Endothelial cell of umbilical vein (primary cell): ENCODE measurements at regions not wholly inside any gene's neighbourhood (a gene's known extent, or its start where the extent isn't known, plus 50 kb on each side); places are given as distances from the start of the nearest gene placed in this dataset.

ENCODE experiments used
- BruUV-seq: library from RNA; stranded (reverse); fragments of 400-500 nt; replicated peaks from 2 replicates; lab custom pipeline; 2021; lab: Mats Ljungman, UMichigan
- CTCF ChIA-PET: fragments of 300-600, 350-600 bp; sonication (Branson Sonifier 250); formaldehyde crosslinking; loops from one replicate; lab custom pipeline; 2021; ENCODE audit warnings: antibody characterized with exemption, inconsistent platforms; lab: Charles Lee
- POLR2A ChIA-PET: fragments of 300-600, 350-600 bp; sonication (Branson Sonifier 250); formaldehyde crosslinking; loops from one replicate; lab custom pipeline; 2021; ENCODE audit warnings: antibody characterized with exemption, inconsistent platforms; lab: Charles Lee
- DNase-seq: peaks from one replicate; pipeline ENCODE4 v3.0.0-alpha.2; 2011; ENCODE audit warnings: low read depth, low spot score
- FAIRE-seq: peaks from 2 replicates; lab custom pipeline; 2011; peaks lifted over from hg19 to GRCh38; lab: Jason Lieb, UNC
- H2AFZ ChIP-seq: 2 replicates; pipeline ENCODE4 v1.6.0; 2012; ENCODE audit warnings: low read depth, low read length, control low read depth, inconsistent platforms
- H3K27ac ChIP-seq: 2 replicates; pipeline ENCODE4 v1.5.1; 2011; ENCODE audit warnings: low read depth, mild to moderate bottlenecking, control low read depth, low read length, moderate library complexity; ENCODE audit not compliant: insufficient read depth
- H3K27me3 ChIP-seq, 2 experiments: 2 replicates each; pipeline versions ENCODE4 v1.6.0 to v1.6.1; 2011; ENCODE audit warnings: low read length in 2 of 2, mixed read lengths in 1 of 2; ENCODE audit not compliant: control insufficient read depth in 2 of 2, insufficient read depth in 2 of 2
- H3K36me3 ChIP-seq, 2 experiments: 2 replicates in 1 of 2; 3 replicates in 1 of 2; pipeline ENCODE4 v1.5.1; 2011; ENCODE audit warnings: low read length in 2 of 2, mild to moderate bottlenecking in 1 of 2, moderate library complexity in 1 of 2; ENCODE audit not compliant: control insufficient read depth in 2 of 2, insufficient read depth in 2 of 2; ENCODE audit errors: extremely low read depth in 1 of 2
- H3K4me1 ChIP-seq: 3 replicates; pipeline ENCODE4 v1.5.1; 2011; ENCODE audit warnings: mild to moderate bottlenecking, low read length; ENCODE audit not compliant: control insufficient read depth, insufficient read depth; ENCODE audit errors: extremely low read depth
- H3K4me2 ChIP-seq: 2 replicates; pipeline ENCODE4 v1.6.1; 2011; ENCODE audit warnings: low read length, control low read depth, mixed read lengths; ENCODE audit not compliant: insufficient read depth
- H3K4me3 ChIP-seq, 3 experiments: fragments of 200-600 bp in 1 of 3; sonication (generic), shearing (Covaris generic) in 1 of 3; replicated peaks in 1 of 3; 2 replicates each; pipeline ENCODE4 v1.5.1; 2011 to 2016; ENCODE audit warnings: control low read depth in 3 of 3, low read length in 3 of 3, mild to moderate bottlenecking in 2 of 3, inconsistent platforms in 1 of 3, low read depth in 1 of 3, moderate library complexity in 1 of 3; ENCODE audit not compliant: insufficient read depth in 1 of 3
- H3K79me2 ChIP-seq: 2 replicates; pipeline ENCODE4 v1.6.0; 2012; ENCODE audit warnings: low read length, inconsistent platforms; ENCODE audit not compliant: control insufficient read depth, insufficient read depth
- H3K9ac ChIP-seq: replicated peaks from 2 replicates; pipeline ENCODE3; 2011; ENCODE audit warnings: low read length, control low read depth; ENCODE audit not compliant: insufficient read depth; ENCODE audit errors: extremely low read depth
- H3K9me1 ChIP-seq: replicated peaks from 3 replicates; pipeline ENCODE4 v1.6.0; 2011; ENCODE audit warnings: mild to moderate bottlenecking, low read length; ENCODE audit not compliant: control insufficient read depth, insufficient read depth; ENCODE audit errors: extremely low read depth
- H3K9me3 ChIP-seq: replicated peaks from 2 replicates; pipeline ENCODE4 v1.5.1; 2012; ENCODE audit warnings: low read length, inconsistent platforms; ENCODE audit not compliant: control insufficient read depth, insufficient read depth
- H4K20me1 ChIP-seq: replicated peaks from 2 replicates; pipeline ENCODE3; 2011; ENCODE audit warnings: mild to moderate bottlenecking, low read length; ENCODE audit not compliant: control insufficient read depth, insufficient read depth; ENCODE audit errors: extremely low read depth
- EZH2 ChIP-seq: IDR thresholded peaks from 2 replicates; pipeline ENCODE4 v1.6.1; 2012; ENCODE audit warnings: borderline replicate concordance, low read depth, mild to moderate bottlenecking, moderate library complexity, low read length, inconsistent platforms; ENCODE audit not compliant: severe bottlenecking
- FOS ChIP-seq: IDR thresholded peaks from 2 replicates; pipeline ENCODE4 v1.6.1; 2011; ENCODE audit warnings: mild to moderate bottlenecking, low read length, moderate library complexity, borderline replicate concordance; ENCODE audit not compliant: insufficient read depth
- GATA2 ChIP-seq: IDR thresholded peaks from 2 replicates; pipeline ENCODE4 v1.7.0; 2011; ENCODE audit warnings: low read depth, mild to moderate bottlenecking, moderate library complexity, mixed read lengths, low read length; ENCODE audit not compliant: insufficient read length, insufficient read depth
- JUN ChIP-seq: IDR thresholded peaks from 2 replicates; pipeline ENCODE4 v1.6.1; 2011; ENCODE audit warnings: borderline replicate concordance, low read depth; ENCODE audit not compliant: insufficient read length, insufficient read depth
- MAX ChIP-seq: IDR thresholded peaks from 2 replicates; pipeline ENCODE4 v1.6.1; 2011; ENCODE audit not compliant: insufficient read depth, insufficient read length
- MYC ChIP-seq: IDR thresholded peaks from one replicate; pipeline ENCODE4 v1.6.1; 2011; ENCODE audit warnings: mild to moderate bottlenecking, low read depth, low read length
- POLR2A ChIP-seq: IDR thresholded peaks from 2 replicates; pipeline ENCODE4 v1.6.1; 2012; ENCODE audit warnings: low read depth, mild to moderate bottlenecking, control low read depth, low read length
- POLR2AphosphoS5 ChIP-seq: IDR thresholded peaks from 2 replicates; pipeline ENCODE4 v1.6.1; 2012; ENCODE audit warnings: low read depth, mild to moderate bottlenecking, control low read depth, low read length, moderate library complexity; ENCODE audit not compliant: insufficient read depth
- dilution Hi-C: fragments of 300-500 bp; cut with MboI; formaldehyde crosslinking; loops from one replicate; pipeline ENCODE4 v1.15.0; 2019; ENCODE audit warnings: low sequenced_read_pairs; ENCODE audit not compliant: extremely low pct_ligation_motif_present
- intact Hi-C: fragments of 100-400 bp; cut with micrococcal nuclease; formaldehyde crosslinking; loops from one replicate; pipeline ENCODE4 v1.10.0; 2022
- TF ChIP-seq, protein P1 (sequence below), 2 donors: IDR thresholded peaks; 1 replicate in 1 of 2; 2 replicates in 1 of 2; pipeline ENCODE4 v1.5.1; 2011; ENCODE audit warnings: low read length in 2 of 2, mild to moderate bottlenecking in 2 of 2, moderate library complexity in 2 of 2, control low read depth in 1 of 2, inconsistent platforms in 1 of 2, low read depth in 1 of 2; ENCODE audit not compliant: insufficient read depth in 1 of 2; ENCODE audit errors: extremely low read depth in 1 of 2

DNA sequence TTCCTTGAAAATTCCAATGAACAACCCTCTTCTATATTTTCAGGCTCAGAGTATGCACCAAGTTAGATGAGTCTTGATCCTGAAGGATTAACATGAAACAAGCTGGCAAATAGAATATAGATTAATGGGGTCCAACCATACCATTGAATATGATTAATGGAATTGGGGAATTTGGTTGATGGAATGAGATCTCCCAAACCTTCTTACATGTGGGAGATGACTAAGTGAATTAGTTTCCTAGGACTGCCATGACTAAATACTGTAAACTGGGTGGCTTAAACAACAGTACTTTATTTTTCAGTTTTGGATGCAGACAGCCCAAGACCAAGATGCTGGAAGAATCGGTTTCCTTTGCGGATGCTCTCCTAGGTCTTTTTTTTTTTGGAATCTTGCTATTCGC is 347.0 kb downstream of the QKI start:
- intact Hi-C loops, result no loop called here
- Histone ChIP-seq H3K9ac (no peak overlapping the region), H3K27ac (no peak overlapping the region), H4K20me1 (no peaks in the 10 kb centered on the region), H3K27me3 (no peaks in the 10 kb centered on the region), H3K4me3 (no peak overlapping the region), H2AFZ (no peak overlapping the region), H3K4me2 (no peak overlapping the region), H3K36me3 (no peaks in the 10 kb centered on the region), H3K9me3 (no peaks in the 10 kb centered on the region), H3K4me1 (no peaks in the 10 kb centered on the region), H3K9me1 (no peaks in the 10 kb centered on the region), H3K79me2 (no peaks in the 10 kb centered on the region)
- no TSS peak for BruUV-seq
- dilution Hi-C loops, result no loop called here
- no peak for FAIRE-seq
- ChIA-PET CTCF (no interaction called here), POLR2A (no interaction called here)
- no peak for DNase-seq
- no peak for TF ChIP-seq EZH2
- TF ChIP-seq JUN, result no peak
- TF ChIP-seq, protein P1, sequence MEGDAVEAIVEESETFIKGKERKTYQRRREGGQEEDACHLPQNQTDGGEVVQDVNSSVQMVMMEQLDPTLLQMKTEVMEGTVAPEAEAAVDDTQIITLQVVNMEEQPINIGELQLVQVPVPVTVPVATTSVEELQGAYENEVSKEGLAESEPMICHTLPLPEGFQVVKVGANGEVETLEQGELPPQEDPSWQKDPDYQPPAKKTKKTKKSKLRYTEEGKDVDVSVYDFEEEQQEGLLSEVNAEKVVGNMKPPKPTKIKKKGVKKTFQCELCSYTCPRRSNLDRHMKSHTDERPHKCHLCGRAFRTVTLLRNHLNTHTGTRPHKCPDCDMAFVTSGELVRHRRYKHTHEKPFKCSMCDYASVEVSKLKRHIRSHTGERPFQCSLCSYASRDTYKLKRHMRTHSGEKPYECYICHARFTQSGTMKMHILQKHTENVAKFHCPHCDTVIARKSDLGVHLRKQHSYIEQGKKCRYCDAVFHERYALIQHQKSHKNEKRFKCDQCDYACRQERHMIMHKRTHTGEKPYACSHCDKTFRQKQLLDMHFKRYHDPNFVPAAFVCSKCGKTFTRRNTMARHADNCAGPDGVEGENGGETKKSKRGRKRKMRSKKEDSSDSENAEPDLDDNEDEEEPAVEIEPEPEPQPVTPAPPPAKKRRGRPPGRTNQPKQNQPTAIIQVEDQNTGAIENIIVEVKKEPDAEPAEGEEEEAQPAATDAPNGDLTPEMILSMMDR (IDR thresholded peaks at IDR 0.05; ENCODE audit: extremely low read depth in 1 of 2, insufficient read depth in 1 of 2, low read depth in 1 of 2, low read length in 2 of 2), result no peak
- no peak for TF ChIP-seq FOS

DNA sequence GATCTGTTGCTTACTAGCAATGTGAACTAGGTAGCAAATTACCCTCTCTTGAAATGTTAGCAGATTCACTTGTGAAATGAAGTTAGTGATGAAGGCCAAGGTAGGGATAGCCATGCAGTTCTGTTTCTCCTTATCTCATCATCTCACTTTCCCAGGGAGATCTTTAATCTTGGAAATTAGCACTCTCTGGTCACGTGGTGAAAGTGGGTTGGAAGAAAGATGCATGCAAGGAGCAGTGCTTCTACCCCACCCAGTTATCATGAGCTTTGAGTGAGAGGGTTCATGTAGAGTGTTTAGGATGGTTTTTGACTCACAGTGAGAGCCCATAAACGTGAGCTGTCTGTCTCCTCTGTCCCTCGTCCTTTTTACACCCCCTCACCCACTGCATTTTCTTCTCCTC is 346.3 kb downstream of the QKI start:
- Histone ChIP-seq H3K27ac (no peak overlapping the region), H3K4me1 (no peaks in the 10 kb centered on the region), H3K36me3 (no peaks in the 10 kb centered on the region), H3K9me3 (no peaks in the 10 kb centered on the region), H2AFZ (no peak overlapping the region), H3K79me2 (no peaks in the 10 kb centered on the region), H3K9me1 (no peaks in the 10 kb centered on the region), H3K27me3 (no peaks in the 10 kb centered on the region), H3K4me3 (no peak overlapping the region), H3K9ac (no peak overlapping the region), H4K20me1 (no peaks in the 10 kb centered on the region), H3K4me2 (no peak overlapping the region)
- BruUV-seq, result no TSS peak
- CTCF ChIA-PET, result no interaction called here
- dilution Hi-C loops (no loop called here), intact Hi-C loops (no loop called here)
- no peak for FAIRE-seq
- TF ChIP-seq MYC (no peak), JUN (no peak), FOS (no peak), EZH2 (no peak), MAX (no peak), GATA2 (no peak), POLR2A (no peak), POLR2AphosphoS5 (no peak)
- TF ChIP-seq, protein P1 (IDR thresholded peaks at IDR 0.05; ENCODE audit: extremely low read depth in 1 of 2, insufficient read depth in 1 of 2, low read depth in 1 of 2, low read length in 2 of 2), result no peak
- POLR2A ChIA-PET, result no interaction called here
- DNase-seq, result no peak
